NOMO-1 treated with DMSO at 0.1 percent for 48 hours (cell line): ENCODE measurements at regions not wholly inside any gene's neighbourhood (a gene's known extent, or its start where the extent isn't known, plus 50 kb on each side); places are given as distances from the start of the nearest gene placed in this dataset.
"Not testable (repeated sequence)": the region's sequence is repeated elsewhere in the genome, so short reads cannot be mapped to it uniquely, and the experiment has no call there.

Experiments used
- DNase-seq: peaks from one replicate; lab custom pipeline; 2025; ENCODE audit not compliant: unreplicated experiment; lab: John Stamatoyannopoulos, UW

DNA sequence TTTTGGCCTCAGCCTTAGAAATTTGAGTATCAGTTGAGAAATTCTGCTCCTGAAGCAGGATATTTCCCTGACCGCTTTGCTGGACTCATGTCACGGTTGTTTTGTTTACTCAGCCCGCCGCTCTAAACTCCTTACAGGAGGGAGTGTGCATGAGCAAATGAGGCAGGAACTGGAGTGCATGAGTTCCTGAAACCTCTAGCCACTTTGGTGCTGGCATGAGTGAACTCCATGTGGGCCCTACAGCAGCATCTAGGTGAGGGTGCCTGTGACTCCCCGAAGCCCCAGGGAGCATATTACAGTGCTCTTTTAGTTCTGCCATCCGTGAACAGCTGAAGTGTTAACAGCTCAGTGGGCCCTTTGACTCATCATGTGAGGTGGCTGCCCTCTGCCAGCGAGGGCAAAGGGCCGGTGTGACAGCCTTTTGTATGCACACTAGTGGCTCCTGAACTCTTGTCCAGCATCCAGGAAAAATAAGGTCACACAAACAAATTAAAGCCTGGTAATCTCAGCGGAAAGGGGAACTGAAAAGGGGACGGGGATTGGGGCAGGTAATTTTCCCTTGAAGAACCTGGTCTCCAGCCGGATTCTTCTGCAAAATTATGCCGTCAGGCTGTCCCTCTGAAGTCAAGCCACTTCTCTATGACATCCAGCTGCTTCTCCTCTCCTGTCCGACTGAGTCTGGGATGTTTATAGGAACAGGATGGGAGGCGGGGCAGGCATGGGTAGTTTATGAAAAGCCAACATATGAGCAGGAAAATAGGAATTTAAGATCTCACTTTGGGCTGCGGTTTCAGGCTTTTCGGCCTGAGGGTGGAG, 1668.7 kb downstream of the SUCLG1 start:
- no peak for DNase-seq

DNA sequence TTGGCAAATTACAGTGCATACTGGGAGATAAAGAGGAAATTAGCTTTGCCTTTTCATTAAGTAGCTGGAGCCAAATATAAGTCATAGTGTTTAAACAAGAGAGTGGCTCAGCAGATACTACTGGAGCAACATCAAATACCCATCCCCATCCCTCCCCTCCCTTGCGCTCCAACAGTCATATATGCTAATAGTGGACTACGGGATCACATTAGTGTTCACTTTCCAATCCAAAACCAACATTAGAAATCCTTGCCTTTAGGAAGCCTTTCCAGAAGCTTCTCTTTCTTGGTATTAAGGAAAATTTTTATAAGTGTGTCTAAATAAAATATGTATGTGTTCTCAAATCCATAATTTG, 1669.3 kb downstream of the SUCLG1 start:
- no peak for DNase-seq

DNA sequence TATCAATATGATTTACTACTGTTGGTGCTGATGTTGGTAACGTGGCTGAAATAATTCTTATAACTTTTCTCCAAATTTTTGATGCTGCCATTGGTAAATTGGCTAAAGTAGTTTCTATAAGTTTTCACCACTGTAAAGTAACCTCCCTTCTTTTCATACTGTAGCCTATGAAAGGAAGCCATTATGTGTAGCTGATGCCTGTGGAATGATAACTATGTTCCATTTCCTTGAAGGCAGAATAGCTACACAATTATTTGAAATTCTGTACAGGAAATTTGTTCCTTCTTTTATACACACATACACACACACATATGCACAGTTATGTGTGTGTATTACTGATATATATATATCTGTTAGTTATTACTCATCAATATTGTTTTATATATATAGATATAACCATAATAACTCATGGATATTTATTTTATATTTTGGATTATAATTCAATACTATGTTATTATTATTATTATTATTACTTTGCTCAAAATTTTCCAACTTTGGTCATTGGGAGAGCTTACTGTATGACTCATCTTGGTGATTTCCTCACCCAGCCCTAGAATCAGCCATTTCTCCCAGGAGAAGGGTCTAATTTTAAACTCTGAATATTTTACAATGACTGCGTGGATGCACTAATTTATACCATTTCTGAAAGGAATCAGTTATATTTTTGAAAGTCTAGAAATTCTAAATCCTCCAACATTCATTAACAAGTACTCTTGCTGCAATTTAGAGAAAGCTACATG, 1677.7 kb downstream of the SUCLG1 start:
- DNase-seq, result no peak

DNA sequence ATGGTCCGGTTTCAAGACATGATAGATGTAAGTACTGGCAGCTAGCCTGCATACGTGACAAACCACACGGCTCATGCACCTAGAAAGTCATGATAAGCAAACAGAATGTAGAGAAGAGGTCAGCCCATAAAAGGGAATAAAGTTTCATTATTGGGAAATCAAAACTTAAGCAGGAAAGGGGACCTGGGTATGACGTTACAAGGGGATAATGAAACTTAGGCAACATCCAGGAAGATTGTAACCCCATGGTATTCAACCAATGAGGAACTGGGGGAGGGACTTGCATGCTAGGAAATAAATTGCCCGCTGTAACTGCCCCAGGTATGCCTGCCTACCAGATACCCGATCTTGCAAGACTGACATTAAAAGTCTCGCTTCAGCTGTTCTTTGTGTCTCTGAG, 1679.0 kb downstream of the SUCLG1 start:
- DNase-seq, result no peak

DNA sequence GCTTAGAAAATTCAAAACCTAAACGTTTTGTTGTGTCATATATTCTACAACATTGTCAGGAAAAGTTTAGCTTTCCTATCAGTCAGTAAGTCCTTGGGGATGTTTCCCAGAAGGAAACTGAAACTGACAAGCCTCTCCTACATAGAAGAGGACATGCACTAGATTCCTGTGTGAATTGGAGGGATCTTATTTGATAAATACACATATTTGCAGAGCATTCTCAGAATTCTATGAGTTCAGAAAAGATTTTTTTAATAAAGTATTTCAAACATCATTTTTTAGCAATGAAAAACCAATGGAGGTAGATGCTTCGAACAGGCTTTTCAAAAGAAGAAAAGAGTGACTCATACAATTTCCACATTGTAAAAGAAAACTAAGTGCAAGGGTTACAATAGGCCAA, 1706.7 kb downstream of the SUCLG1 start:
- DNase-seq, result no peak

DNA sequence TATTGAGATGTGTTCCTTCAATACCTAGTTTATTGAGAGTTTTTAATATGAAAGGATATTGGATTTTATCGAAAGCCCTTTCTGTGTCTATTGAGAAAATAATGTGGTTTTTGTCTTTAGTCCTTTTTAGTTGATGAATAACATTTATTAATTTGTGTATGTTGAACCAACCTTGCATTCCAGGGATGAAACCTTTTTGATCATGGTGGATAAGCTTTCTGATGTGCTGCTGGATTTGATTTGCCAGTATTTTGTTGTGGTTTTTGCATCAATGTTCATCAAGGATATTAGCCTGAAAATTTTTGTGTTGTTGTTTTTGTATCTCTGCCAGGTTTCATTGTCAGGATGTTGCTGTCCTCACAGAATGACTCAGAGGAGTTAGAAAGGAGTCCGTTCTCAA, 1710.4 kb downstream of the SUCLG1 start:
- no peak for DNase-seq

DNA sequence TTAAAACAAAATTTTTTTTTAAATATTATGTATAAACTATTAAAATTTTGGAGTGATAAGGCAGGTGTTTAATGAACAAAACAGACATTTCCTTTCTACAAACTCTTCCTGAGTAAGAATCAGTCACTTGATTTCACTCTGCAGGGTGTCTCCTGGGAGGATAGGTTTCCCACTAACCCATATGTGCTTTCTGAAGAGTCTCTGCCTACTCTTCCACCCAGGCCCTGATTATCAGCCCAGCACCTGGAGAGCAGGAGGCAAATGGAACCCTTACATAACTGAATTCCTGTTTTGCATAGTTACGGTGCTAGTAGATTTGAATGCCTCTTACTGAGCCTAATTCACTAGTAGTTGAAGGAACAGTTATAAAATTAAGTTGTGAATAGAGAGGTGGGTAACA, 1718.6 kb downstream of the SUCLG1 start:
- no peak for DNase-seq

DNA sequence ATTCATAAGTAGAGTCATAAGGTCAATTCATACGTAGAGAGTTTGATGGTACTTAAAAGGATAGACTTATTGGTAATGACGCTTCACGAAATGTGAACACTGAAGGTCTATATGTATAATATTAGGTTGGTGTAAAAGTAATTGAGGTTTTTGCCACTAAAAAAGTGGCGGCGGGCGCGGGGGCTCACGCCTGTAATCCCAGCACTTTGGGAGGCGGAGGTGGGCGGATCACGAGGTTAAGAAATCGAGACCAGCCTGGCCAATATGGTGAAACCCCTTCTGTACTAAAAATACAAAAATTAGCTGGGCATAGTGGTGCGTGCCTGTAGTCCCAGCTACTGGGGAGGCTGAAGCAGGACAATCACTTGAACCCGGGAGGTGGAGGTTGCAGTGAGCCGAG, 1721.1 kb downstream of the SUCLG1 start:
- not testable (repeated sequence) for DNase-seq

DNA sequence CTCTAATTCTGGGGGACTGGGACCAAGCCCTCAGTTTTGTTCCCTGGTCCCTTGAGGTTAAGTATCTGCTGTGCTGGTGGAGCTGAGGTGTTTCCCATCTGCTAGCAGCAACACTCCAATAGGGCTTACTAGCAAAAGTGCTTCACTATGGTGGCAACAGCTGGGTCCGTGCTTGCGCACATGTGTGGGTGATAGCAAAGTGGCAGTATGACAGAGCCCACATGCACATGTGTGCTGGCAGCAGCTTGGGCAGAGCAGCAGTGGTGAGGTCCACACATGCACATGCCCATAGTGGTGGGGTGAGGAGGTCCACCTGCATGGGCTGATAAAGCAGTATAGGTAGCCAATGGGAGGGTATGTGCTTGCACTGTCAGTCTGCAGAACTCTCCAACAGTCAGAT, 1723.7 kb downstream of the SUCLG1 start:
- no peak for DNase-seq

DNA sequence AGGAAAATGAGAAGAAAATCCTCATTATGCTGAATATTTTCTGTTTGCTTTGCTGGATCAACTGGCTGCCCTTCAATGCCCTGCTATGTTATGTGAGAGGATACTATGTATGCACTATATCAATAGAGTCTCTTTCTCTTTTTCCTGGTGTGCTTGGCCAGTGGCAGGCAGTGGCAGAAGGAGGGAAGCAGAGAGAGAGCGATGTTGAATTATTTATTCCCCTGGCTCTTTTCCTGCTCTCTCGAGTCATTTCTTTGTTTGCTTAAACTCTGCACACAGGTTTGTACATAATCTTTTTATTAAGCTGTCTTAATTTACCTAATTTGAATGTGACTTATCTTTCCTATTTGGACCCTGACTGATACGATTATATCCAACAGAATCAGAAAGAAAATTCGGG, 1727.3 kb downstream of the SUCLG1 start:
- DNase-seq, result no peak

DNA sequence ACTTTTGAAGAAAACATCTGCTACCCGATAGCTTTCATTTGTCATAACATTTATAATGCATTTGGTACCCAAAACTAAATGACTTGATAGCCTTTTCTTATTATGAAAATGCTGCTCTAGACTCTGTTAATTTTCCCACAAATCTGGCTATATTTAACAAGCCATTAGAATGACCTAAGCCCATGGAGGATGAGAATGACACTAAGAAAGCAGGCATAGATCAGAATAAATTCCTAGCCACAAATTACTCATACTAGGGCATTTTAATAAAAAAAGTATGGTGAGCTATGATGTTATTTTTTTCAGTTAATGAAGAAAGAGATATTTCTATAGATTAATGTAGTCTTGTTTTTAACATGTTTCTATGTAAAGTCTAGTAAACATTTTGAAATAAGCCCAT, 1728.3 kb downstream of the SUCLG1 start:
- no peak for DNase-seq

DNA sequence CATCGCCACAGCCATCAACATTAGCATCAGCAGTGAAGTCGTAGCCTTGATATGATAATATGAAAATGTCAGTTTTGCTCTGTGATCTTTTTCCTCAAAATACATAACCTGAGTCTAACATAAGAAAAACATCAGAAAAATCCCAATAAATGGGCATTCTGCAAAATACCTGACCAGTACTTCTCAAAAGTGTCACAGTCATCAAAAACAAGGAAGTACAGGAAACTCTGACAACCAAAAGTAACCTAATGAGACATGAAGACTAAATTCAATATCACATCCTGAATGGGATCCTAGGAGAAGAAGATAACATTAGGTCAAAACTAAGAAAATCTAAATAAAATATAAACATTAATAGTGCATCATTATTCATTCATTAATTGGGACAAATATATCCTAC, 1731.0 kb downstream of the SUCLG1 start:
- no peak for DNase-seq

DNA sequence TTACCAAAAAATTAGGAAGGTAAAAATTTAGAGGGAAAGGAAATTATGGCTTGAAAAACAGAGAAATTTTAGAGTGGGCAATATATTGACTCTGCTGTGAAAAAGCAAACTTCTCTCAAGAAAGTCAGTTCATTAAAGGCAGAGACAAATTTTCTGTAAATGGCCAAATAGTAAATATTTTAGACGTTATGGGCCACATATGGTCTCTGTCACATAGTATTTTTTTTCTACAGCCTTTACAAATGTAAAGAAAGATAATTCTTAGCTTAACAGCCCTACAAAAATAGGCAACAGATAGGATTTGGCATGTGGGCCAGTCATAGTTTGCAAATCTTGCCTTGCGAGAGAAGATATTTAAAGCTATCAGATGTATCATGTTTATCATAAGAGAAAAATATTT, 1750.4 kb downstream of the SUCLG1 start:
- DNase-seq, result no peak

DNA sequence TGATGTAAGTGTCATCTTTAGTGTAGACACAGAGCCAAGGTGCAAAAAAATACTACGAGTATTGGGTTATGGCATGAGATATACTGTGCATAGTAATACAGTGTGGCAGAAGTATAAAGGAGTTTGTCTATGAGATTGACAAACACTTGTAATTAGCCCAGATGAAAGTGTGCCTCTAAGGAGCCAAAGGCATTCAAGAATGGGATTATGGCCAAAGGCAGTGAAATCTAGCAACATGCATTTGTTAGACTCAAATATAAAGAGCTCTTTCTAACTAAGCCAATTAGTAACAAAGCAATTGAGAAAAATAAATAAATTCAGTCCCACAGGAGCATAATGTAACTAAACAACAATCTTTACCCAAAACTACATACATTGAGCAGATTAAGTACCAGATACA, 1761.8 kb downstream of the SUCLG1 start:
- DNase-seq, result no peak

DNA sequence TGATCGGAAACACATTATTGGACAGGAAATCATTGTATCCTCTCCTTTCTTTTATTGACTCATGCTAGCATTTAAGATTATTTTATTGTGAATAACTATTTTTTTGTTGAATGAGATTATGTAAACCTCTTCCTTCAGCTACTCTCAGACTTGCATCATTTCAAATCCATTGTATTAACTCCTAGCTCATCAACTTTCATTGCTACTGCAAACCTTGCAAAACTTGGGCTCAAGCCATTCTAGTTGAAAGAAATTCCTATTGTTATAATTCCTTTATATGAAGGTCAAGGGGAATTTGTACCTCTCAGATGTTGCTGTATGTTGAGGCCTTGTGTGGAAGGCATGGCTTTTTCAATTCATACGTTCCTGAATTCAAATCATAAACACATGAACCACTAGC, 1764.6 kb downstream of the SUCLG1 start:
- DNase-seq, result no peak

DNA sequence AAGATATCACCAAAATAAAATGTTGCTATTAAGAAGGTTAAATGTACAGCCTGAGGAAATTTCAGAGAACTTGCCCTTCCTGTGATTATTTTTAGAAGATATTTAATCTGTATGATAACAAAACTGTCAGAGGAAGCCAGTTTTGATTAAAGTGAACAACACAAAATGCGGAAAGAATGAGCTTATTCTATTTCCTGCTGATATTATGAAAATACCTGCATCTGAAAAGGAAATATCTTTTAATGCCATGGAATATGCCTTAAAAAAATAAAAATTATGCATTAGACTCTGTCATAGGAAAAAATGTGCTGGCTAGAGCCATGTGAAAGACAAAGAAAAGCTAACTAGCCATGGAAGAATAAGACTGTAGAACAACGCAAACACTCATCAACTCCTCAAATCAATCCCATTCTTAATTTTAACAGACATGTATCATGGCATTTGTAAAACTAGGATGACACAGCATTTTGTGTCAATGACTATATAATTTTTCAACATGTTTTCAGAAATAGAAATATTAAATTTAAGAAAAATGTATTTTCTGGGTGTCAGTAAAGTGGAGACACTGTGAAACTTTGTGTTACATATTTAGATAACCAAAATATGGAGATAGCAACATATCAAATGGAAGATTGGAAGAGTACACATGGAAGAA, 1768.2 kb downstream of the SUCLG1 start:
- DNase-seq, result no peak

DNA sequence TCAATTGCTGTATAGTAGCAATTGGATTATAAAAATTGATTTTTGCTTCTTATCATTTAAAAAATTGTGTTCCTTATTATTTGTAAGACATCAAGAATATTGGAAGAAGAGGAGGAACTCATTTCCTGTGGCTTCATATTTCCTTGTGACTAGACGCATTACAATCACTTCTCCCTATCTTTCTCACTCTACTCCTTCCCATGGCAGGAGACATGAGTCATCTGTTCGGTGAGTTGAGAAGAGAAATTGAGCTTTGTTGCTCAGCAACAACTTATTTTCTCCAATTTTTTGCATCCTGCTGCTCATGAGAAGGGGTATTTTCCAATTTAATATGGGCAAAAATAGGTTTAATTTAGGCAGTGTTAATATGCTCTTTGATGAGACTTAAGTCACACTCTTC, 1783.9 kb downstream of the SUCLG1 start:
- DNase-seq, result no peak

DNA sequence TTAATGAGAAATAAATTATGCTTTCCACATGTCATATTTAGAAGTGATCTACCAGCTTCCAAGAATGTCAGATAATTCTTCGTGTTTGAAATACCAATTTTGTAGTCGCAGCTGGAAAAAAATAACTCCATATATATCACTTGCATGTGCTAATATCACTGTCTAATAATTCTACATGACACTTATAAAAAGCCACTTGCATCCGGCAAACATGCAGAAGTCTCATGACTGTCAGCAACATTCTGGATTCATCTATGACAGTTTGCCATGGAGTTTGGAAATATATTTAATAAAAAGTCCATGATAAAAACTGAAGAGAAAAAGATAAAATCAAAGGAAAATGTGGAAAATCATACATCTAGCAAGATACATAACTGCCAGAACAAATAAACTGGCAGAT, 1784.4 kb downstream of the SUCLG1 start:
- no peak for DNase-seq

DNA sequence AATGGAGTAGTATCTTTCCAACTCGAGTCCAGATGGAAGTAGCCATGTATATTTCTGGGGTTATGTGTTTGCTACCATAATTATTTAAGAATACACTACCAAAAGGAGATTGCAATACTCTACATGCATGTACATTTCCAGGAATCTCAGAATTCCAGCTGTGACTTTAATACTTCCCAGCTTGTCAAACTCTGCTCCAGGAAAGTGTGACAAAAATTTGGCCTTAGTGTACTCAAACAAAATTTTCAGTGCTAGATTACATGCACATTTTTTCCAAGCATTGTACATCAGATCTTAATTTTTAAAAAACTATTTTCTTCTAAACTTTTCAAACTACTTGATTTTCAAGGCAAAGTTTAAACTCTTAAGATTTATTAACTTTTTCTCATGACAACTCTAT, 1791.6 kb downstream of the SUCLG1 start:
- DNase-seq, result no peak

DNA sequence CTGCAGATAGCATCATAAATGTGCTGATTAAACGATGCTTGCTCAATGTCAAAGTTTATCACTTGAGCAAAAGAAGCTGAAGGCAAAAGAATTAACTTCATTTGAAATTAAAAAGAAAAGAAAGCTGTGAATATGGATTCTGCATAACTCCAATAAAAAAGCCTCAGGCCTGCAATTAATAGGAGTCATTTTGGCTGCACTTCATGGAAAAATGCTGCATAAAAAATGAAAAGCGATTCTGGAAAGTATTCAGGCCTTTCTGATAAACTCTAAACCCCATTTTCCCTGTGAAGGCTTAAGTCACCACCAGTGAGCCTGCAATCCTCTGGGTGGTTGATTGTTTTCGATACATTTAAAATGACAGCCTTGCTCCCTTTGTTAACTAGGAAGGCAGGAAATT, 1793.4 kb downstream of the SUCLG1 start:
- DNase-seq, result no peak

DNA sequence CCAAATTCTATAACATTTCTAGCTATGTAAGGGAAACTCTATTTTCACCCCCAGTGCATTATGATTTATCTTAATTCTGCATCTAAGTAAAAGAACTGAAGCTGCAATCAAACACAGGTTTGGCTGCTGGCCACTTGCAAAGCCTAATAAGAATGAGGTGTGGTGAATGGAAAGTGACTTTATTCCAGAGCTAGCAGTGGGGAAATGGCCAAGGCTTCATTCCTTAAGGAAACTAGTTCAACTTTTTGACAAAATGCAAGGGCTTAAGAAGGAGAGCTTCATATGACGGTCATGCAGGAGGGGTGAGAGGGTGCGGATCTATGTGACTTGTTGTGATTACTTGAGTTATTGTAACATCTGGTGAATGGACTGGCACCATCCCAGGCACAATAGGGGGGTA, 1802.0 kb downstream of the SUCLG1 start:
- no peak for DNase-seq

DNA sequence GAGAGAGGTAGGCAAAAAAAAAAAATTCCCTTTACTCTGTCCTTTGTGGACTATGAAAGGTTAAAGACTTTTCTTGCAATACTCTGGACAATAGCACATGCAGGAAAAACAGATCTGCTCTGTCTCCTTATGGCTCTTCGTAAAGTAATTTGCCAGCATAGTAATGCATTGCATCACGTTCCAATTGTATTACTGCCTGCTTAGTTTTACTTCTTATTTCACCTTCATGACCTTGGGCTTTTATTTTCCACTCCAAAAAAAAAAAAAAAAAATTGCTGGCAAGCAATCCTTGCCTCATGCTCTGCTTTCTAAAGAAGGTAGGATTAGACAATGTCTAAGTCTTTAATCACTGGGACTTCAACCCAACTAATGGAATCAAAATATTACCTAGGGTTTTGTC, 1802.7 kb downstream of the SUCLG1 start:
- no peak for DNase-seq
